Endodermal cell (in vitro differentiated cells): ENCODE measurements at regions not wholly inside any gene's neighbourhood (a gene's known extent, or its start where the extent isn't known, plus 50 kb on each side); places are given as distances from the start of the nearest gene placed in this dataset.

Source experiments
- DNase-seq: peaks from one replicate; pipeline ENCODE4 v3.0.0-alpha.2; 2017
- H3K27ac ChIP-seq: 2 replicates; pipeline ENCODE4 v1.5.1; 2013; ENCODE audit warnings: mild to moderate bottlenecking, low read depth, low read length, moderate library complexity
- H3K27me3 ChIP-seq: 2 replicates; pipeline ENCODE4 v1.6.1; 2013; ENCODE audit warnings: mild to moderate bottlenecking, low read length, moderate library complexity; ENCODE audit not compliant: insufficient read depth, control insufficient read depth, poor library complexity, severe bottlenecking
- H3K36me3 ChIP-seq: 2 replicates; pipeline ENCODE4 v1.7.0; 2013; ENCODE audit warnings: mild to moderate bottlenecking, low read length, moderate library complexity; ENCODE audit not compliant: control insufficient read depth, insufficient read depth
- H3K4me1 ChIP-seq: one replicate; pipeline ENCODE4 v1.7.0; 2013; ENCODE audit warnings: low read length; ENCODE audit not compliant: control insufficient read depth, insufficient read depth
- H3K4me3 ChIP-seq: 2 replicates; pipeline ENCODE4 v1.5.1; 2013; ENCODE audit warnings: mild to moderate bottlenecking, low read length, moderate library complexity
- H3K9ac ChIP-seq: 2 replicates; pipeline ENCODE4 v1.6.1; 2013; ENCODE audit warnings: mild to moderate bottlenecking, low read length, moderate library complexity; ENCODE audit not compliant: poor library complexity, severe bottlenecking; ENCODE audit errors: extremely low read depth
- H3K9me3 ChIP-seq: 2 replicates; pipeline ENCODE4 v1.6.1; 2013; ENCODE audit warnings: mild to moderate bottlenecking, low read length, moderate library complexity; ENCODE audit not compliant: control insufficient read depth
- H3K27ac Mint-ChIP-seq: 2 replicates; pipeline ENCODE4 v1.8.0; 2020; ENCODE audit warnings: mixed read lengths
- H3K27me3 Mint-ChIP-seq: 2 replicates; pipeline ENCODE4 v1.8.0; 2021; ENCODE audit warnings: mild to moderate bottlenecking, mixed read lengths; ENCODE audit not compliant: insufficient read depth
- H3K36me3 Mint-ChIP-seq: 2 replicates; pipeline ENCODE4 v1.8.0; 2020; ENCODE audit warnings: low read depth, mixed read lengths
- H3K4me1 Mint-ChIP-seq: 2 replicates; pipeline ENCODE4 v1.8.0; 2020; ENCODE audit warnings: mixed read lengths
- H3K4me3 Mint-ChIP-seq: 2 replicates; pipeline ENCODE4 v1.8.0; 2020; ENCODE audit warnings: mild to moderate bottlenecking, moderate library complexity, mixed read lengths
- H3K9me3 Mint-ChIP-seq: 2 replicates; pipeline ENCODE4 v1.8.0; 2020; ENCODE audit warnings: mild to moderate bottlenecking, mixed read lengths
- CTCF ChIP-seq: fragments of 200-600 bp; sonication (generic); conservative IDR thresholded peaks from 2 replicates; pipeline ENCODE4 v1.5.0; 2021; ENCODE audit warnings: antibody characterized with exemption, mild to moderate bottlenecking
- WGBS, 2 experiments: methylation state at CpG; one replicate each; pipeline versions ENCODE4 v1.1.5 to v1.1.7; 2013; ENCODE audit warnings: missing lambda C conversion rate in 2 of 2, mixed read lengths in 1 of 2; ENCODE audit not compliant: insufficient coverage in 1 of 2, insufficient read length in 1 of 2; 5-methylcytosine and 5-hydroxymethylcytosine counted together

- no peaks in the 10 kb centered on the region for H3K36me3 Mint-ChIP-seq
- Histone ChIP-seq H3K9ac (no peak overlapping the region), H3K27ac (no peak overlapping the region), H3K36me3 (no peaks in the 10 kb centered on the region), H3K4me3 (no peak overlapping the region), H3K4me1 (no peaks in the 10 kb centered on the region), H3K9me3 (no peaks in the 10 kb centered on the region), H3K27me3 (no peaks in the 10 kb centered on the region)
- H3K27ac Mint-ChIP-seq, result no peak overlapping the region
- H3K4me1 Mint-ChIP-seq, result no peaks in the 10 kb centered on the region
- no peak for TF ChIP-seq CTCF
- H3K9me3 Mint-ChIP-seq, result peaks cover 7% of the 10 kb centered on the region
- 84 to 100% methylated on average over 1 to 3 of the region's 3 CpGs for WGBS, 2 experiments
- H3K27me3 Mint-ChIP-seq, result no peaks in the 10 kb centered on the region
- DNase-seq, result no peak
- H3K4me3 Mint-ChIP-seq, result no peak overlapping the region
Observed at GRCh38 chr1:177849579-177850290, 120.1 kb downstream of the SEC16B start.

GRCh38 chr1:177849130-177849529 is 120.7 kb downstream of the SEC16B start:
- no peaks in the 10 kb centered on the region for H3K36me3 ChIP-seq
- H3K27ac Mint-ChIP-seq, result no peak overlapping the region
- H3K9me3 Mint-ChIP-seq, result peaks cover 3% of the 10 kb centered on the region
- H3K4me3 ChIP-seq, result no peak overlapping the region
- no peak overlapping the region for H3K27ac ChIP-seq
- H3K9me3 ChIP-seq, result no peaks in the 10 kb centered on the region
- H3K4me3 Mint-ChIP-seq, result no peak overlapping the region
- TF ChIP-seq CTCF, result no peak
- H3K27me3 Mint-ChIP-seq, result no peaks in the 10 kb centered on the region
- H3K4me1 ChIP-seq, result no peaks in the 10 kb centered on the region
- no peaks in the 10 kb centered on the region for H3K27me3 ChIP-seq
- no peaks in the 10 kb centered on the region for H3K4me1 Mint-ChIP-seq
- no peaks in the 10 kb centered on the region for H3K36me3 Mint-ChIP-seq
- DNase-seq, result no peak
- no peak overlapping the region for H3K9ac ChIP-seq

GRCh38 chr1:177848577-177848976 is 121.3 kb downstream of the SEC16B start:
- WGBS, 2 experiments, result 79 to 88% methylated on average over 2 to 4 of the region's 4 CpGs
- no peaks in the 10 kb centered on the region for H3K36me3 Mint-ChIP-seq
- H3K27ac ChIP-seq, result no peak overlapping the region

More at GRCh38 chr1:177848577-177848976, 121.3 kb downstream of the SEC16B start:
- no peaks in the 10 kb centered on the region for H3K9me3 ChIP-seq
- Mint-ChIP-seq H3K4me1 (no peaks in the 10 kb centered on the region), H3K9me3 (no peaks in the 10 kb centered on the region), H3K27ac (no peak overlapping the region), H3K27me3 (no peaks in the 10 kb centered on the region), H3K4me3 (no peak overlapping the region)
- no peak for TF ChIP-seq CTCF
- no peak overlapping the region for H3K9ac ChIP-seq
- H3K4me3 ChIP-seq, result no peak overlapping the region
- H3K27me3 ChIP-seq, result no peaks in the 10 kb centered on the region
- H3K4me1 ChIP-seq, result no peaks in the 10 kb centered on the region
- no peak for DNase-seq
- H3K36me3 ChIP-seq, result no peaks in the 10 kb centered on the region
